Heart left ventricle (tissue), 13 donors: ENCODE measurements at regions not wholly inside any gene's neighbourhood (a gene's known extent, or its start where the extent isn't known, plus 50 kb on each side); places are given as distances from the start of the nearest gene placed in this dataset.

ENCODE experiments used
- CTCF ChIP-seq, 12 donors: fragments of 200-600 bp; sonication (generic) in 4 of 12; IDR thresholded peaks; one replicate each; pipeline versions ENCODE4 v1.5.0 to v1.8.0; 2018 to 2022; ENCODE audit warnings: antibody characterized with exemption in 12 of 12, mild to moderate bottlenecking in 5 of 12
- POLR2A ChIP-seq, 2 donors: fragments of 450-650 bp; IDR thresholded peaks; one replicate each; pipeline ENCODE4 v1.6.1; 2017; ENCODE audit warnings: antibody characterized with exemption in 2 of 2, mild to moderate bottlenecking in 2 of 2, moderate library complexity in 2 of 2
- donor health status: ischemic (EF 13 %, LVEDD 7.1; RV severe dilation, severe dysfunction).
- donor health status: DM: no; HTN: yes; CAD: no.
- donor health status: DM: no; HTN: no; CAD: no.
- donor health status: ischemic (EF 25% LVEDD 6.9; RV normal size, moderate dysfunction).
- donor health status: ischemic (EF 25% LVEDD 5.7; RV mildly dilated, moderate dysfunction).
- donor health status: ischemic (EF 35%, LVEDD 5.7; RV mildly dilated, moderate dysfunction).
- donor health status: nonischemic (EF 11% LVEDD 7.7; RV severe dilation, severe dysfunction).
- donor health status: DM: yes; HTN: yes; CAD: no.
- donor health status: PGD.
- donor health status: ischemic (EF 29% LVEDD 5.4; RV normal size, mild dysfunction).
- donor health status: nonischemic (EF 23%, LVEDD 6.1; RV moderate dilation, normal function).

- TF ChIP-seq CTCF (IDR thresholded peaks at IDR 0.05) (no peak), POLR2A (IDR thresholded peaks at IDR 0.05) (no peak)
Observed at GRCh38 chr20:51233345-51233744, 210.4 kb upstream of the KCNG1 start.
